Muscle of arm (tissue), 1 donor: ENCODE measurements at regions not wholly inside any gene's neighbourhood (a gene's known extent, or its start where the extent isn't known, plus 50 kb on each side); places are given as distances from the start of the nearest gene placed in this dataset.
"Not testable (repeated sequence)": the region's sequence is repeated elsewhere in the genome, so short reads cannot be mapped to it uniquely, and the experiment has no call there.

Source experiments
- DNase-seq: peaks from one replicate; pipeline ENCODE4 v3.0.0-alpha.2; 2013

GRCh38 chr14:37650356-37651037 lies 55.1 kb downstream of the TTC6 start:
- DNase-seq: no peak

- DNase-seq: no peak
Measured at GRCh38 chr14:37652042-37652441, 56.6 kb downstream of the TTC6 start.

- DNase-seq: no peak
Measured at GRCh38 chr14:37655418-37655817, 60.0 kb downstream of the TTC6 start.

GRCh38 chr14:37658156-37658555 lies 62.7 kb downstream of the TTC6 start:
- DNase-seq: no peak

GRCh38 chr14:37663498-37663897 lies 68.1 kb downstream of the TTC6 start:
- no peak for DNase-seq

GRCh38 chr14:37665479-37665878 lies 70.0 kb downstream of the TTC6 start:
- no peak for DNase-seq

GRCh38 chr14:37665951-37666350 lies 70.5 kb downstream of the TTC6 start:
- no peak for DNase-seq

- no peak for DNase-seq
Measured at GRCh38 chr14:37668646-37669045, 73.2 kb downstream of the TTC6 start.

GRCh38 chr14:37669242-37669641 lies 73.8 kb downstream of the TTC6 start:
- DNase-seq: no peak

GRCh38 chr14:37673439-37673838 lies 78.0 kb downstream of the TTC6 start:
- no peak for DNase-seq

- DNase-seq: no peak
Measured at GRCh38 chr14:37678916-37679315, 83.5 kb downstream of the TTC6 start.

GRCh38 chr14:37681486-37681885 lies 86.1 kb downstream of the TTC6 start:
- no peak for DNase-seq

GRCh38 chr14:37692680-37693079 lies 97.3 kb downstream of the TTC6 start:
- not testable (repeated sequence) for DNase-seq

- not testable (repeated sequence) for DNase-seq
Measured at GRCh38 chr14:37693420-37693819, 98.0 kb downstream of the TTC6 start.

- DNase-seq: no peak
Measured at GRCh38 chr14:37695866-37696265, 100.4 kb downstream of the TTC6 start.

- DNase-seq: no peak
Measured at GRCh38 chr14:37697489-37698121, 102.2 kb downstream of the TTC6 start.

- no peak for DNase-seq
Measured at GRCh38 chr14:37698840-37699777, 103.7 kb downstream of the TTC6 start.

GRCh38 chr14:37707716-37708115 lies 112.3 kb downstream of the TTC6 start:
- DNase-seq: no peak

- no peak for DNase-seq
Measured at GRCh38 chr14:37708481-37708880, 113.1 kb downstream of the TTC6 start.

GRCh38 chr14:37709419-37710195 lies 114.2 kb downstream of the TTC6 start:
- DNase-seq: peak; percentile 39

GRCh38 chr14:37711356-37711830 lies 116.0 kb downstream of the TTC6 start:
- no peak for DNase-seq
